GM19463 (cell line): ENCODE measurements at regions not wholly inside any gene's neighbourhood (a gene's known extent, or its start where the extent isn't known, plus 50 kb on each side); places are given as distances from the start of the nearest gene placed in this dataset.

Experiments used
- ATAC-seq: cut with Tn5 transposase; IDR thresholded peaks from one replicate; pipeline ENCODE4 v1.9.1; 2021; ENCODE audit warnings: mild to moderate bottlenecking, moderate library complexity; ENCODE audit not compliant: unreplicated experiment

DNA sequence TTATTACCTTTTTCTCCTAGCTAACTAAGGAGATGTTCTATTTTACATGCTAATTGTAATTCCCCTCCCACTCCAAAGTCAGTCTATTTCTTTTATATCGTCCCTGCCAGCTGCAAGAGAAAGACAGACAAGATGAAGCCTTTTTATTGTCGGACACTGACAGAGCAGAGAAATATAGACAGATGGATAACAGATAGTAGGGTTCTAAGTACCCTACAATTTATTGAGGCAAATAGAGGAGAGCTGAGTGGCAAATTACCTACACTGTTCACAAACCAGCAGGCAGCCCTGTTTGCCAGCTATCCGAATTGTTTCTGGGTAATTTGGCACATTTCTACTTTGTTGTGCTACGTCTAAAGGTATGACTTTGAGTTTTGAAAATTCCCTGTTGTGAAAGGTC lies 392.3 kb upstream of the ZNF717 start:
- no peak for ATAC-seq

DNA sequence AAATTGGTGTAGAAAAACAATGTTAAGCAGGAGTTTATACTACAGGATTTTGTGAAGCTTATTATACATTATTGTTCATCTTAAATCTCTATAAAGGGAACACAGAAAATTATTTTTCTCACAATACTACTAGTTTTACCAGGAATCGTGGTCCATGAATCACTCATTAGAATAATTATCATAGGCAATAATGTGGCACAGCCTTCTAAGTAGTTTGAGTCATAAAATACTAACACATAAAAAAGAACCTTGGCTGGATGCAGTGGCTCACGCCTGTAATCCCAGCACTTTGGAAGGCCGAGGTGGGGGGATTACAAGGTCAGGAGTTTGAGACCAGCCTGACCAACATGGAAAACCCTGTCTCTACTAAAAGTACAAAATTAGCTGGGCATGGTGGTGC lies 393.1 kb upstream of the ZNF717 start:
- no peak for ATAC-seq

DNA sequence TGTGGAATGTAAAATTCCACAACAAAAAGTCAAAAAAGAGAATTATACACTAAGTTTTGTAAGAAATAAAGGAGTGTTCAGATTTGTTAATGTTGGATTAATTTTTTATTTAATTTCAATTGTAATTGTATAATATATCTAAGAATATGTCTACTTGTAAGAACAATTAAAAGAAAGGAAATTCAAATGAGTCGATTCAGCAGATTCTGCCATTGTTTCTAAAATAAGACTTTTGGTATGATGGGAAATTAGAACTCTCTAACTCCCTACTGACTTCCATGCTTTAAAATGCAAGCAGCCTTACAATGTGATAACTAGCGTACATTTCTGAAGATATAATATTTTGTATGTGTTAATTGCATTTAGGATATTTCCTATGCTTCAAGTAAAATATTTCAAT lies 395.9 kb upstream of the ZNF717 start:
- no peak for ATAC-seq

DNA sequence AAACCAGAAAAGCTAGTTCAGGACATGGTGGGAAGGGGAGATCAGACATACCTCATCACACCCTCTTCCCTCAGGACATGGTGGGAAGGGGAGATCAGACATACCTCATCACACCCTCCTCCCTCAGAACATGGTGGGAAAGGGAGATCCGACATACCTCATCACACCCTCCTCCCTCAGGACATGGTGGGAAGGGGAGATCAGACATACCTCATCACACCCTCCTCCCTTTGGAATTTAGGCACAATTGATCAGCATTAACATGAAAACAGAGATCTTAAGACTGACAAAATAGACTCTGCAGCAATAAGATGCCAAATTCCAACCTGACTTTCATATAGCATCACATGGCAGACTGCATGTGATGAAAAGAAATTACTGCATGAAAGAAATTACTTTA lies 412.7 kb upstream of the ZNF717 start:
- ATAC-seq: no peak

DNA sequence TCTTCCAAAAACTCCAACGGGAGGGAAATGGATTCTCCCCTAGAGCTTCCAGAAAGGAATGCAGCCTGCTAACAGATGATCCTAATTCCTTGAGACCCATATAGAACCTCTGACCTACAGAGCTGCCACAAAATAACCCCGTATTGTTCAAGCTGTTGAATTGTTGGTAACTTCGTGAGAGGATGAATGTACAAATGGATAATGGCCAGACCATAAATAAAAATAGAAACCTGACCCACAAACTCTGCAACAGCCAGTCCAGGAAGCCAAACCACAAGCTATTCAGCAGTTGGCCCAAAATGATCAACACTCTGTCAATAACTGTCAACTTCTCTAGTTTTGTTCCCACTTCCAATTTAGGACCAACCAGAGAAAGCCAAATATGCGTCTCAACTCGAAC lies 414.0 kb upstream of the ZNF717 start:
- no peak for ATAC-seq

DNA sequence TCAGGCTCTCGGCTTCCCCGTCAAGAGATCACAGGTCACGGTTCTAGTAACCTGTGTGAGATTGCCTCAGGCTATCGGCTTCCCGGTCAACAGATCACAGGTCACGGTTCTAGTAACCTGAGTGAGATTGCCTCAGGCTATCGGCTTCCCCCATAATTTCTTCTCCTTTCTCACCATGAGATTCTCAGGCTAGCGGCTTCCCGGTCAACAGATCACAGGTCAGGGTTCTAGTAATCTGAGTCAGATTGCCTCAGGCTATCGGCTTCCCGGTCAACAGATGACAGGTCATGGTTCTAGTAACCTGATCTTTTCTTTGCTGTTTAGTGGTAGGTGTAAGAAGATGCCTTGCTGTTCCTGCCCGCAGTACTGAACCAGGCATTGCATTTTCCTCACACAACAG lies 418.2 kb upstream of the ZNF717 start:
- no peak for ATAC-seq

DNA sequence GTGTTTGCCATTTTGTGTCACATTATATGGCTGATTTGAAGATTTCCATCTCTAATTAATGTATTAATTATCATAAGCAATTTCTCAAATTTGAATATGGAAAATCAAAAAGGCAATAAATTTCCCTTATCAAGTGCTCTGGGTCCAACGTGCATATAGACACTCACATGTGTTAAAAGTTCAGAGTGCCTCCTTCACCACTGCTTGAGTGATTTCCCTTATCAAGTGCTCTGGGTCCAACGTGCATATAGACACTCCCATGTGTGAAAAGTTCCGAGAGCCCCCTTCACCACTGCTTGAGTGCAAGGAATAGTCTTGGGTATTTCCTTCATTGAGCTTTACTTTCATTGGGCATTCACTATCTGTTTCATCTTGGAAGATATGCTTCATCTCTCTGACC lies 421.0 kb upstream of the ZNF717 start:
- ATAC-seq: no peak

DNA sequence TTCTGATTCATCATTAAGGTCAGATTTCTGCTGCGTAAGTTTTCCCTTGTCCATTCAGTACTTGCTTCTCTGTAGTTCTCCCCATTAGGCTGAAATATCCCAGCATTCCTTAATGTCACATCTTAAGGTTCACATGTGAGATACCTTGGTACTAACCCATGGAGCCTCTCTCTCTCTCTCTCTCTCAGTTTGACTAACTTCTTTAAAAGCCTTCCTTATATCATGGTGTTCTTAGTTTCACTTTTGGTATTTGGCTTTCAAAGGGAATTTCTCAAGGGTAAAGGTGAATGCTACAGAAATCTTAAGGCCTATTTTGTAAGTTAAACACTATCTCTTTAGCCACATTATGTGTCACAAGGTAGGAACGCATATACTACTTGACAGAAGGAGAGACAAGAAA lies 427.3 kb upstream of the ZNF717 start:
- peak; percentile 68 for ATAC-seq

DNA sequence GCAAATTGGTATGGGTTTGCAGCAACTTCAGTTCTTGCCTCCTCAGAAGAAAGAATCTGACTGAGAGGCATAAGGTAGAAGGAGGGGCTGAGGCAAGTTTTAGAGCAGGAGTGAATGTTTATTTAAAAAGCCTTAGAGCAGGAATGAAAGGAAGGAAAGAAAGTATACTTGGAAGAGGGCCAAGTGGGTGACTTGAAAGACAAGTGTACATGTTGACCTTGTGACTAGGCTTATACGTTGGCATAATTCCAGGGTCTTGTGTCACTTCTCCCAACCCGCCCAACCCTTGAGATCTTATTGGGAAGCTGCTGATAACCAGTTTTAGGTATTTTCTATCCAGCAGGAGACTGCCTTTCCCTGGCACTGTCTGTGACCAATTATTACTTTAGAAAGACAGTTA lies 436.9 kb upstream of the ZNF717 start:
- ATAC-seq: no peak

DNA sequence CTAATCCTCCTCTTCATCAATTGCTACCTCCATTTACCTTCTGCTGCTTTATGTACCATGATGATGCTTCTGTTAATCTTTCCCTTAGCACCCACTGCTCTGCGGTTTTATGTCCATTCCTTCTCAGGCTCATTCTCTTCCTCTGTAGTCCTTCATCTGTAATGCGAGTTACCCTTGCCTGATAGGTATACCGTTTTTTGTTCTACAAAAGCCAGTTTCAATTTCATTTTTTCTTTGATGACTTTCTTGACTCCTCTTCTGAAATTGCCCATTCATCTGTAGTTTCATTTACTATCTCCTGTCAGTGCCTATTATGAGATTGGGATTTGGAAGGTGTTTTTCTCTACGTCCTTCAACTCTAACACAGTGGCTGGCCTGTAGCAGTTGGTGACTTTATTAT lies 445.9 kb upstream of the ZNF717 start:
- ATAC-seq: no peak

DNA sequence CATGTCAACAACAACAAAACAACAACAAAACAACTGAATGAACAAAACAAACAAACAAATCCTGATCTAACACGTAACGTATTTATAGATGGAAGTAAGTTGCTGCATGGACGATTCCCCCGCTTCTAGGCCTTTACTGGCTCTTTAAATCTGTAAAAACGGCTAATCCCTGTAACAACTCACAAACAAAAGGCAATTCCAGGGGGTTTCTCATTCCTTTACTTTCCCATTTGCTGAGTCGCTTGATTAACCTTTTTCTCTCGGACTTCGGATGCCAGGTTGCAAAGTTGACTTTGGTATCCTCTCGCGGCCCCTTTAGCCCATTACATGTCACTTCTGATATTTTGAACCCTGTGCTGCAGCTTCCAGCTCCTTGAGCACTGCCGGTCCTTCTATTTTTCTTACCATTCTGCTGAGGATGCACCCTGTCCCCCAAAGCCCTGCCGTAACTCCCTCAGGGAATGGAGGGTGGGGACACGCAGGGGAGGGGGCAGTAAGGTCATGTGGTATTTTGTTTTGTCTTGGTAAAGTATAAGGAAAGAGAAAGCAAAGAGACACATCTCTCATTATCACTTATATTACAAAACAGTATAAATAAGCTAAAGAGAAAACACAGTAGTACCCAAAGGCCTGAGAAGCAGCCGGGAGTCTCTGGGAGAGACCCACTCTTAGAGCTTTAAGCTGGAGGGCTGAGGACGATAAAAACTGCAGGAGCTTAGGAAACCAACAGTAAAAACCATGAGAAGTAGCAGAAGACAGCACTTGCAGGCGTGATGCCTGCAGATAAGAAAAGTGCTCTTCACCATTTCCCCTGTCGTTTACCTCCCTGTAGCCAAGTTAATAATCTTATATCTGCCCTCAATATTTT lies 457.8 kb upstream of the ZNF717 start:
- no peak for ATAC-seq

DNA sequence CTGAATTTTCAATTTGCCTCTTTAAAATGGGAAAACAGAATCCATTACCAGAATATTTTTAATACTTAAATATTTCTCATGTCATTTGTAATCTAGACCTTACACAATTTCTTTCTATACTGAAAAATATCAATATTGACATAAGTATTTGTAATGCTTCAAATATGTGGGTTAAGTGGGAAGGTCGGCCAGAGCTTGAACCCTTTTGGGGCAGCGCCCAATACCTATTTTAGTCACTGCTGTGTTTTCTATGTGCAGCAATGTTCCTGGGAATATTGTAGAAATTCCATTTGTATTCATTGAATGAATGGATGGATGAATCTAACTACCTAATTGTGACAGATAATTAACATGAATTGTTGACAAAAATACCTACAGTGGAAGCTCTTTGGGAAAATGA lies 459.7 kb upstream of the ZNF717 start:
- ATAC-seq: no peak

DNA sequence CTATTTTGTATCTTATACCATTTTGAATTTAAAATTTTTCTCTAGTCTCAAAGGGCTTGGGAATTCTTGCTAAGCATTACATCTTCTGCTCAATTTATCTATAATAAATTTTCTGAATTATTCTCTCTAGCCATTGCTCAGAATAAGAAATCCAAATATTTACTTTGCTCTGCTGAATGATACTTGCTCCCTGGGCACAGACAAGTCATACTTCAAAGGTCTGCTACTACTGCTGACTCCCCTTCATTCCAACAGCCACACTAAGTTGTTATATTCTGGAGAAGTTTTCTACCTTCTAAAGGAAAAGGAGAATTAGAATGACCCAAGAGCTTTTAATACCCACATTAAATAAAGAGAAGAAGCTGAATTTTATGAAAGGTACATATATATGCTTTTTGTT lies 460.3 kb upstream of the ZNF717 start:
- no peak for ATAC-seq

DNA sequence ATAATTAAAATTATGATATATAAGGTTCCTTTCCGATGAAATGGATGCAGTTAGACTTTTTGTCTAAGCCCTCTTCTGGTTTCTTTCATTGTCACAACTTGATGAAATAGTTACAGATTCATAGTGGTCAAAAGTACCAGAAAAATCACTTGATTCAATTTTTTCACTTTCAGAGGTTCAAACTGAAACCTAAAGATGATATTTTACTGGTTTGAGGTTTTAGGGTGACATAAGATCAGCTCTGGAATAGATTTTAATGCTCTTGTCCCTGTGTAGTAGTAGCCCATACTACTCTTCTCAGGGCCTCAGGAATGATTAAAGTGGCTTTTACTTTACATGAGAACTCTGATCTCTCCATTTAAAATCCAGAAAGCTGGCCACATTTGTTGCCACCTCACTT lies 479.1 kb upstream of the ZNF717 start:
- no peak for ATAC-seq

DNA sequence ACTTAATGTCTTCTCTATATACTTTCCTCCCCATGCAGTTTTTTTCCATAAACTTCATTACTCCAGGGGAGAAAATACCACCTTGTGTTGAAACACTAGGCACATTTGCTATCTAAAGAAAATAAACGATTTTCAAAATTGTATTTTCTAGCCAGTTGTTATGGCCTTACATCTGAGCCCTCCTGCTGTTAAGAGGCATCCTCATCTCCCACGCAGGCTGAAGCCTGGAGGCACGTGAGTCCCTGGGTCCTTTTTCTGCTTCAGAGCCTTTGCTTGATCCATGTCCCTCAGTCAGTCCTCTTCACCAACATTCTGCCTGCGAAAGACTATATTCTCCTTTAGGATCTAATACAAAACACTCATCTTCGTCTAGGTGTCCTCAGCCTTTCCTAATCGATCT lies 479.6 kb upstream of the ZNF717 start:
- no peak for ATAC-seq

DNA sequence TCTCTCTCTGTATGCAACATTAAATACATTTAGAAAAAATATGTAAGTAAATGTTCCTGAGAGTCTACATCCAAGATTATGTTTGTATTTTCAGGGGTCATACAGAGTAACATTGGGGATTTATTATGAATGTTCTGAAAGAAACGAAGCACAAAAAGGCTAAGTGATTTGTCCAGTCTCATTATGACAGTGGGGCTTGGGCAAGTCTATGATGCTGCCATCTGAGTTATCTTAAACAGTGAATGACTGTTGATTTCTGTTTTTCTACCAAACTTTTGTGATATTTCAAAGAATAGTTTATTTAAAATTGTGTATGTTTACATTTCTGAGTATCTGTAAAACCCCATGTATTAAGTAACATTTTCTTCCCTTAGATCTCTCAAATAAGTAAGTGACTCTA lies 481.2 kb upstream of the ZNF717 start:
- ATAC-seq: no peak

DNA sequence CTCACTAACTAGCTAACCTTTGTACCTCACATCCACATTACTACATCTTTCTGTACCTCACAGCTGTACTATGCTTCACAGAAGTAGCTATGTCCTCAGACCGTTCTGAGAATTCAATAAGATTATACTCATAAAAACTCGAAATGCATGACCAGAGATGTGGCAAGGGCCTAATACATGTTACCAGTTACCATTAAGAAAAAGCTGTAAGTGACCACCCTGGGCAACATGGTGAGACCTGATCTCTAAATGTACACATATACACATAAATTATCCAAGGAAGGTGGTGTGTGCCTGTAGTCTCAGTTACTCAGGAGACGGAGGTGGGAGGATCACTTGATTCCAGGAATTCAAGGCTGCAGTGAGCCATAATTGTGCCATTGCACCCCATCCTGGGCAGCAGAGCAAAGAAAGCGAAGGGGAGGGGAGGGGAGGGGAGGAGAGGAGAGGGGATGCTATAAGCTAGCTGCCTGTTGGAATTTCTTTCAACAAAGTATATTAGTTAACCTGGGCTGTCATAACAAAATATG lies 482.6 kb upstream of the ZNF717 start:
- ATAC-seq: no peak

DNA sequence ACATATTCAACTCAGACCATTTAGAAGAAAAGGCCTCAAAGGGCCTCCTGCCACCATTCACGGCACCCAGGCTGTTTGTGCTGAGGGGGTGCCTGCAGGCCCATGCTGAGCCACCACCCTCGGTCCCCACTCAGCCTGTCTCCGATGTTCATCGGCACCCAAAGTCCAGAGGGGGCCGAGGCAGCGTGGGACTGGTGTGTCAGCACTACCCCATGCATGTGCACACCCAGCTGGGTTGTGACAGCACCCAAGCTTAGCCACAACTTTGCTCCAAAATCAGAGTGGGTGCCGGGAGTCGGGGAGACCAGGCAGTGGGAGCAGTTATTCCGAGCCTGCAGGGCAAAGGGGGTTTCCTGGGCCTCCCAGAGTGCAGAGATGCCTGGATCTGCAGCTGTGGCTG lies 508.5 kb upstream of the ZNF717 start:
- ATAC-seq: no peak

DNA sequence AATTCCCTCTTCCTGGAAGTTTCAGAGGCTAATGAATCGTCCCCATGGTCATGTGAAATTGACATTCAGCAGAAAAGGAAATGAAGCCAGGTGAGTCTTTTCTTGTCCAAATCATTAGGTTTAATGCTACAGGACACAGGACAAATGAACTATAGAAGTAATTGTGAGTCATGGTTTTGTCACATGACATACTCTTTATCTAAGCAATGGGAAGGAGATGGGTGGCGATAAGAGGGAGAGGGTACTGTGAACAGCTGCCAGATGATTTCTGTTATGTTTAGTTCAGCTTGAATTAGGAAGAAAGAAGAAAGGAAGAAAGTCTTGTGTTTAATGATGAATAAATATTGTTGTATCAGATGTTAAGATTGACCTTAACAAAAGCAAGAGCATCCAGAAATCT lies 515.4 kb upstream of the ZNF717 start:
- ATAC-seq: no peak

DNA sequence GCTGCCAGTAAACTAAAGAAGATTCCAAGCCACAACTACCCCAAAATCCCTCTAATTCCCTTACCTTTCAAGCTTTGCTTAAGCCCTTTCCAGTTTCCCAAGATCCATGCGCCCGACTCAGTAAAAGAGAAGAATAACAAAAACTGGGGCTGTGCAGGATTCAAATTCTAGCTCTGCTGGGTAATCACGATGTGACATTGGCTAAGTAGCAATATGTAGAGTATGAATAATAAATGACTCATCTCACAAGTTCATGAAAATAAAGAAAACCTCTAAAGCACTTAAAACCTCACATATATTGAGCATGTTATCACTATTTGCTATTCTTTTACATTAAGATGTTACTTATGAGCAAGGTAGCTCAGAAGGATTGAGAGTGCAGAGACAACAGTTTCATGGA lies 522.2 kb upstream of the ZNF717 start:
- no peak for ATAC-seq

DNA sequence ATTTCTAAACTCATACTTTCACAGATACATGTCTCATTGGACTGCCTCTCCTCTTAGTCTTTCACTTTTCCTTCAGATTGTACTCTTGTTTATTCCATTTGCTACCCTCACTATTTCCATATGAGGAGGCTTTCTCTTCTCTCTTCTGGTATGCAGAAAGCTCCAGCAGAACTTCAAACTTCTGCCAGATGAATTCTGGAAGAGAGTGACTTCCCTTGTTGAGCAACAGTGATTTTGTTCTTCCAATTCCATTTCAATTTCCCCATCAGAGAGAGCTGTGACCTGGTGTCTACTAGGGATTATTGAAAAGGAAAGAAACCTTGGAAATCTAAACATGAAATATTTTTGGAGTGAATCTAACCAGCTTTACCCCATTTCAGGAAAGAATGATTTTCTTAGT lies 523.2 kb upstream of the ZNF717 start:
- ATAC-seq: no peak

DNA sequence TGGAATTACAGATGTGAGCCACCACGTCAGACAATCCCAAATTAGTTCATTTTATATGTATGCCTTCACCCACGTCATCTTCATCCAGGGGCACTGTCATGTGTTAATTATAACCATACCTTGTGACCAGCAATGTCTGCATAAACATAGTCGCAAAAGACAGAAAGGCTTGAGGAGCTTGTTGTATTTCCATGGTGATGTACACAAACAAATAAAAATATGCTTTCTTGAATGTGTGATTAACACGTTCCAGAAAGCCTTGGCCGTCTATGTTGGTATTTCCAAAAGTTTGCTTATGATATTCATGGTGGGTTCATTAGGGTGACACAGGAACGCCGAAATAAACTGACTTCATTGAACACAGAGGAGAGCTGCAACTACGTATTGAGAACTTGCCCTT lies 524.7 kb upstream of the ZNF717 start:
- no peak for ATAC-seq

DNA sequence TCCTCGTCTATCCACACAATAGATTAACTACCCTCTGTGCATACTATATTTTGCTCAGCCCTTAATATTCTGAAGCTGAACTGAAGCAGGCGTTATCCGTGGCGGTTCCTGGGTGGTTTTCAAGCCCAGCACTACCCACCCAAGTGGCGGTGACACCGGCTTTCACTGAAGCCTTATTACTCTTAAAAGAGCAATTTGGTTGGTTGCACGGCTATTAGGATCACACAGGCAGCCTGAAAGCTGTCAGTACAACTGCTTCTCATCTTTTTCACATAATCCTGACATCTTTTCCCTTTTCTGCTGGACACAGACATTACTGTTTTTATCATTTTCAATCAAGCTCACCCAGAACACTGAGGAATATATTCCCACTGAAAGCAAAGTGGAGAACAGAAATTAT lies 525.3 kb upstream of the ZNF717 start:
- ATAC-seq: no peak
